SKM-1 (cell line): ENCODE measurements at regions not wholly inside any gene's neighbourhood (a gene's known extent, or its start where the extent isn't known, plus 50 kb on each side); places are given as distances from the start of the nearest gene placed in this dataset.
A peak's percentile ranks its signal among the peaks of the same experiment; 100 is the strongest.
"Not testable (repeated sequence)": the region's sequence is repeated elsewhere in the genome, so short reads cannot be mapped to it uniquely, and the experiment has no call there.

ENCODE experiments used
- DNase-seq: peaks from one replicate; lab custom pipeline; 2025; ENCODE audit not compliant: unreplicated experiment; lab: John Stamatoyannopoulos, UW

DNA sequence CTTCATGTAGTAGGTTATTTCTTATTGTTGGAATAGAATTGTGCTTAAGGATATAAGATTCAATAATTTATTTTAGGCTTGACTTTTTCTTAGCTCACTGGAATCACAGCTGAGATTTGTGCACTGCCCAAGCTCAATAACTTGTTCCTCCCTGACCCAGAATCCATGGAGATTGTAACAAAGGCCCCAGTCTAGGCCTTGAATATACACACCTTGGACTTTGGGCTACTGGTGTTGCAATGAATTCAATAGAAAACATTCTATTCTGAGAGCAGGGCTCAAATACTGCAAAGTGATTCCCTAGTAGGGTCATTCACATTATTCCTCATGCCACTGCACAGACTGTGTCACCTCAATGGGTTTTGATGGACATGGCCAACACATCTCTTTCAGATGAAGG, 352.4 kb downstream of the GALC start:
- no peak for DNase-seq

DNA sequence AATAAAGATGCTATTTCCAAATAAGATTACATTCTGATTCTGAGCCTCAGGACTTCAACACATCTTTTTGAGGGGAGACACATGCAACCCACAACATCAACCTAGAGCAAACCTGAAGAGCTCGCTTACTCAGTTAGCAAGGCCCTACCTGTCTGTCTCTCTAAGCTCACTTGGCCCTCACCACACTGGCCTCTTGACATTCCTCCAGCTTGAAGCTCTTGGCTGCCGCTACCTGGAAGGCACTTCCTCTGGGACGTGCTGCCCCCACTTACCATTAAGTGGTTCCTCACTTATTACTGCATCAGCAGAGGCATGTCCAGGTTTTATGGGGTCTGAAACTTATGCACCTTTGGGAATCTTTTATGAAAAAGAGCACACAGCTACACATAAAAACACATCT, 354.8 kb downstream of the GALC start:
- DNase-seq = no peak

DNA sequence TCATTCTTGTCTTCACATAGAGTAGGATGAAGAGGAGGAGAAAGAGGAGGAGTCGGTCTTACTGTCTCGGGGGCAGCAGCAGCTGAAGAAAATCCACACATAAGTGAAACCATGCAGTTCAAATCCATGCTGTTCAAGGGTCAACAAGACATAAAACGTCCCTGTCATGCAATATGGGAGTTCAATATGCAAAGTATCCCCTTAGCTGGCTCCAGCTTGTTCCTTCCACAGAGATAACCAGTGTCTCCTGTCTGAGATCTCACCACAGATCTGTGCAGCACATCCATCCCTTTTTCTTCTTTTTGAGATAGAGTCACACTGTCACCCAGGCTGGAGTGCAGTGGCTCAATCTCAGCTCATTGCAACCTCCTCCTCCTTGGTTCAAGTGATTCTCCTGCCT, 357.5 kb downstream of the GALC start:
- no peak for DNase-seq

DNA sequence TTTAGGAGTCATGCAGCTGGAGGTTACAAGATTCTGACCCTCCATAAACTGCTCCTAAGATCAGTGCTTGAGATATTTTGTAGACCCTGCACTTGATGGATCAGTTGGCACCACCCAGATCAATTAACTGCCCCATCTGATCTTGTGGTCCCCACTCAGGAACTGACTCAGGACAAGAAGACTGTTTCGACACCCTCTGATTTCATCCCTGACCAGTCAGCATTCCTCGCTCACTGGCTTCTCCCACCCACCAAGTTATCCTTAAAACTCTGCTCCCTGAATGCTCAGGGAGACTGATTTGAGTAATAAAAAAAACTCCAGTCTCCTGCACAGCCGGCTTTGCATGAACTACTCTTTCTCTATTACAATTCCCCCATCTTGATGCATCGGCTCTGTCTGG, 360.2 kb downstream of the GALC start:
- no peak for DNase-seq

DNA sequence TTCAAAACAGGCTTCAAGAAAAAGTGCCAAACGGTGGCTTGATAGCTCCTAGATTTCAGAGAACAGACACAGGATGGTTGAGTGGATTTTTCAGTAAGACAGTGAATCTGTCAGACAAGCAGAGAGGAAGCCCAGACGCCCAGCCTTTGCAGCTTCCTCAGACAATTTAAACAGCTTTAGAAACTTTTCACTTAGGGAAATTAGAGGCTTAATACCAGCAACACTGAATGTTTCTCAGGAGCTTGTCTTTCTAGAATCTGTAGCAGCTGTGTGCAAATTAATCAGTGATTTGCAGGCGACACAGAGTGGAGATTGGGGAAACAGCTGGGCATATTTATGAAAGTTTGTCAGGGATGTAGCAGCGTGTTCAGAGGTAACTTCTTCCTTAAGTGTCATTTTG, 362.1 kb downstream of the GALC start:
- DNase-seq = no peak

DNA sequence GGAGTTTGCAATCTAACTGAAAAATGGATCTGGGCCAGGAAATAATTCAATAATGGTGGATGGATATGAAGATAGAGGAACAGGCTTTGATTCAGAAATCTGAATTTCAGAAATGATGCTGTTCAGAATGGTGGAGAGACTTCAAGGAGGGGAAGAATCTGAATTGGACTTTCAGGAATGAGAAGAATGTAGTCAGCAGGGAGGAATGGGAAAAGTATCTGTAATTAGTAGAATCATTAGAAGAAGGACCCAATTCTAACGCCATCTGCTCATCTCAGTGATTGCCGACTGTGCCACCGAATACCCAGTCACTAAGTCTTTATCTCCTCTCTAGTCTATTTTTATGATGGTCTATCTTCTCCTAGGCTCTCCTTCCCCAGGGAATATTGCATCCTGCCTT, 363.2 kb downstream of the GALC start:
- DNase-seq = no peak

DNA sequence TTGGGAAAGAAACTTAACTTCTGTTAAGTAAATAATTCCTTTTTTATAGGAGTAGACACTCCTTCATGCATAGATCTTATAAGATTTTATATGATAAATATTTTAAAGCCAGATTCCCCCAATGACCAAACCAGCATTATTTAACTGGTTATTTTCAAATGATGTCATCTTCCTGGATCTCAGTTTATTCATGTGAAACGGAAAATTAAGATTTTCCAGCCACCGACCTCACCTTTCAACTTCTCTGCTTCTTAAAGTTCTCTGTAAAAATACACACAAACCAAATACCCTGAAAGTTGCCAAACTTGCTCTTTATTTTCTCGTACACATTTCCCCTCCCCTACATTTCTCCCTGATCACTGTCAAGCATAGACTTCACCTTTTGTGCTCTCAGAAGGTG, 364.2 kb downstream of the GALC start:
- no peak for DNase-seq

DNA sequence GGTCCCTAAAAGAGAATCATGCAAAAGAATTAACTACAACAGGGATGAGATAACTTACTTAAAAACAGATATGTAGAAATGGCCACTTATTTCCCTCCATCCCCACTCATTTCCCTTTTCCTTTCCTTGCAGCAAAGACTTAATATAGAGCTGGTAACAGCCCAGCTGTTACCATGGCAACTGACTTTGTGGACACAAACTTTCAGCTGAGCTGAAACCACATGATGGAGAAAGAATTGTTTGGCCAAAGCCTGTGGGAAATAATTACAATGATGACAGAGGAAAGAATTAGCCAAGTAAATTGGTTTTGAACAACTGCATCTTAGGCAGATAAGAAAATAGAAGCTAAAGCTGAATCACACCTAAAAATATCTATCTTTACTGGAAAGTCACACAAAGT, 364.9 kb downstream of the GALC start:
- peak; percentile 41 for DNase-seq

DNA sequence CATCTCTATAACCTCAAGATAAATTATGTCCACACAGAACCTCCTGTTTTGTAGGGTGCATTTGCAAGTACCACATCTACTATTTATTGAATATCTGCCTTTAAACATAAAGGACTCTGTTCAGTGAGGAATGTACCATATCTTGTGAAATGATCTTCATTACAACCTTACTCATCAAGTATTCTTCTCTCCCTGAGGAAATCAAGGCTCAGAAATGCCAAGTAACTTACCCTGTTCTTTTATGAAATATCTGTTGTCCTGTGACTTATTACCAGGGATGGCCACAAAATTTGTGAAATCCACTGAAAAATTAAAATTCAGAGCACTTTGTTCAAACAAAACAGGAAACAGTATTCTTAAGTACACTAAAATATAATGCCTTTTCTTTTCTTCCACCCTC, 366.7 kb downstream of the GALC start:
- DNase-seq = no peak

DNA sequence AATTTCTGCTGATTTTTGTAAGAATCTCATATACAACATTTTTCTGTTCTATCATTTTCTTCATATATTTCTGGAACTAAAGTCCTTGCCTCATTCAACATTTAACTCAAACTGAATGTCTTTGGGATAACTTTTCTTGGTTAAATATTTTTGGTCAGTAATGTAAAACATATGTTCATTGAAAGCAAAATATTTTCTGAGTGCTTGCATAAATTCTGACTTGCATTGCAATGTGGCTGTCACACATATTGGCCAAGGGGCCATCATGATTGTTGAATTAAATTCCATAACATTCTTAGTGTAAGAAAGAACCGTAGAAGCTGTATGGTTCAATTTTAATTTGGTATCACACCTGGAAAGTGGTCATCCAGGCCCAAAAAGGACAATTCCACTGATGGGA, 369.4 kb downstream of the GALC start:
- DNase-seq = no peak

DNA sequence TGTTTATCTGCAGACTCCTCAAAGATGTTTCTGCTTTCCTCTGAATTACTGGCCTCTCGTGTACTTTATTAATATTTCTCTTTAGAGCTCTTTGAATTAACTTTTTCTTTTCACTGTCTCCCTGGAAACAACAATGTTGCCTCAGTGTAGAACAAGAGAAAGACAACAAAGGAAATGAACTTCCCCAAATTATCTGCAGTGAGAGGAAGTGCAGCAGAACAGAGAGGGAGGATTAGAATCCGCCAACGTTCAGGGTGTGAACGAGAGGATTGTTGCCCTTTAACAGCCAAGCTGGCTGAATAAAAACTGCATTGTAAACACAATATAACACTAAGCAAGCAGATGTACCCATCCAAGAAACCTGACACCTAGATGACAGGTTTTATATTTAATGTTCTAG, 375.9 kb downstream of the GALC start:
- DNase-seq = no peak

DNA sequence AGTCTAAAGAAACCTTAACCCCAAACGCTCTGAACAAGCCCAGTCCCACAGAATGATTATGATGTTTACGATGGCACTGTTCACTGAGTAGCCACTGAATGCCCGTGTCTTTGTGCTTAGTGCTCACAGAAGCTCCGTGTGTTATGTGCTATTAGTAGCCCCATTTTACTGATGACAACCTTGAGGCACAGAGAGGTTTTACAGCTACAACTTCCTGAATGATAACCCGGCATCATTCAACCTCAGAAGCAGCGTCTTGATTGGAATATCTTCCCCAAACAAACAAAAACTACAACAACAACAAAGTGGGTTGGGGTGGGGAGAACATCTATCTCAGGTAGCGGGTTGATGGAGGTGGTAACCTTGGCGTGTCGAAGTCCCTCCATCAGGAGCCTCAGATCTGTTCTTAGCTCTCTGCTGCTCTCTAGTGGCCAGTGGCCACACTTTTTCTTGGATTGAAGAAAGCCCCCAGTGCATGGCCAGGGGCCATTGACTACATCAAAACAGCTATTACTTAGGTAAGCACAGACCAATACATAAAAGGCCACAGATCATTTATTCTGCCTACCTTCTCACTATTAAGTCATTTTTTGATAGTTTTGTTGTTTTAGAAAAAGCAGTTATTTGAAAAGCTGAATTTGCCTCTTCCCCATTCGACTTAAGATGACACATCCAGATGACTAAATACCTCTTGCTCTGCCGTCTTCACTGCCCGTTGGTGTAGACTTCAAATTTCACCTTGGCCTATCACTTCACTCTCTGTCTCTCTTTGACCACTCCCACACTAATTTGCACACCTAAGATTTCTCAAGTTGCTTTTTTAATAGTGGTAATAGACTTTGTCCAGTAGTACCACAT, 376.9 kb downstream of the GALC start:
- DNase-seq = no peak

DNA sequence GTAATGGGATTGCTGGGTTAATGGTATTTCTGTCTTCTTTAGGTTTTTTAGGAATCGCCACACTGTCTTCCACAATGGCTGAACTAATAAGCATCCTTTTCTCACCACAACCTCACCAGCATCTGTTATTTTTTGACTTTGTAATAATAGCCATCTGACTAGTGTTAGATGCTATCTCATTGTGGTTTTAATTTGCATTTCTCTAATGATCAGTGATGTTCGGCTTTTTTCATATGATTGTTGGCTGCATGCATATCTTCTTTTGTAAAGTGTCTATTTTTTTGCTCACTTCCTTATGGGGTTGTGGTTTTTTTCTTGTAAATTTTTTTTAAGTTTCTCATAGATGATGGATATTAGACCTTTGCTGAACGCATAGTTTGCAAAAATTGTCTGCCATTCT, 377.9 kb downstream of the GALC start:
- DNase-seq = no peak

DNA sequence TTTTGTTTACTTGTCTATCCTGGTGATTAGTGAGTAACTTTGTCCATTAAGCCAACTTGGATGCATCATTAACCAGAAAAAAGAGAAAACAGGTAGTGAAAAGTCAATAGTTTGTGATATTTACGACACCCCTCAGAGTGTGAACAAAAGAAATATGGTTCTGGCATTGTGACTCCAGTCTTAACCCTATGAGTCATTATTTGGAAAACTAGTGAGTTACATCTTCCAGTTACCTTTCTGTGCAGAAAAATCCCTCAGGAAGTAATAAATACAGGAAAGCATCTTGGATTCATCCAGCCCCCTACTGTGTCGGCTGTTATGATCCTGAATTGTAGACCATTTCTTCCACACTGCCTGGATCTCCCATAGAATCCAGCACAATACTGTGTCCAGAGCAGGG, 379.1 kb downstream of the GALC start:
- DNase-seq = no peak

DNA sequence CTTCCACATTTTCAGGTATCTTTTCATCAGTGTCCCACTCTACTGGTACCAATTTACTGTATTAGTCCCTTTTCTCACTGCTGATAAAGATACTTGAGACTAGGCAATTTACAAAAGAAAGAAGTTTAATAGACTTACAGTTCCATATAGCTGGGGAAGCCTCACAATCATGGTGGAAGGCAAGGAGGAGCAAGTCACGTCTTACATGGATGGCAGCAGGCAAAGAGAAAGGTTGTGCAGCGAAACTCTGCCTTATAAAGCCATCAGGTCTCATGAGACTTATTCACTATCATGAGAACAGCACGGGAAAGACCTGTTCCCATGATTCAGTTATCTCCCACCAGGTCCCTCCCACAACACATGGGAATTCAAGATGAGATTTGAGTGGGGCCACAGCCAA, 385.9 kb downstream of the GALC start:
- DNase-seq = not testable (repeated sequence)

DNA sequence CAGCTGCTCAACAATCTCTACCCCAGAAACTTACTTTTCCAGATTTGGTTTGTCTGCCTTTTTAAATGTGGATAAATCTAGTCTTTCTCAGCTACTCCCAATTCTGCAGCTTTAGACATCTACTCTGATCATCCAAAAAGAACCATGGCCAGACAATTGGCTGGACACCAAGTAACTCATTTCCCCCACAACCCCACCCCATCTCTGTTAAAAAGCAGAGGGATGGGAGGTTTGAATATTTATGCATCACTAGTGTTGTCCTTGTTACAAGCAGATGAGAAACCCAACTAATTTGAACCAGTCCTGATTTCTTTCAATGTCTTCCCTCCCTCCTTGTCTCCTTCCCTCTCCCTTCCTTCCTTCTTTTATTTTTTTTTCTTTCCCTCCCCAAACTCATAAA, 391.9 kb downstream of the GALC start:
- no peak for DNase-seq

DNA sequence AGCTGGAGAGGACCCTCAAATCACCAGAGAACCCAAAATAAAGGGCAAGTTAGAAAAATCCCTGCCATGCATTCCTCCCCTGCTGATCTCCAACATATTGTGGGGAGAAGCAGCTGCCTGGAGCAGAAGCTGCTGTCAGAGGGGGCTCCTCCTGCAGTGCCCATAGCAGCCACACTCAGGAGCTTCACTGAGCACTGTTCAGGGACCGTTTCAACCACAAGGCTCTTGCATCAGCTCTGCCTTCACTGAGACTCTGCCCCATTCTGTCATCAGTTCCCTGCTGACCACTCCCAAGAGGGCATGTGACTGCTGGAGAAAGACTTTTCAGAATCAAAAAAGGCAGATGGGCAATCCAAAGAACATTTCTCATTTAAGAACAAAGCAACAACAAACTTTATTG, 392.7 kb downstream of the GALC start:
- no peak for DNase-seq

DNA sequence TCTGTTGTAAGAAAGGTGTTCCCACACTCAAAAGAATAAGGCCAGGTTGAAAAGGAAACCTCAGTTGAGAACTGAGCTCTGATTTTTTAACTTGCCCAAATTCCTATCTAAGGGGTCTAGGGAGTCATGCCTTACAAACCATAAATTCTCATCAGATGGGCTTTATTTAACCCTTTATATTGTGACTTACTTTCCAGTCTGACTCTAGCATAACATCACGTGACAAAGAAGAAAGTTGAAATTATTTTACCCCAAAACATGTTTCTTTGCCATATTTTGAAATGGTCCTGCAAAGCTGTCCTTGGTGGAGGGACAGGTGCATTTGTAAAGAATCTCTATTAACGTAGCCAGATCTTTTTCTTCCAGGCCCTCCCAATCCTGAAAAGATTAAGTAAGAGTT, 411.7 kb downstream of the GALC start:
- no peak for DNase-seq

DNA sequence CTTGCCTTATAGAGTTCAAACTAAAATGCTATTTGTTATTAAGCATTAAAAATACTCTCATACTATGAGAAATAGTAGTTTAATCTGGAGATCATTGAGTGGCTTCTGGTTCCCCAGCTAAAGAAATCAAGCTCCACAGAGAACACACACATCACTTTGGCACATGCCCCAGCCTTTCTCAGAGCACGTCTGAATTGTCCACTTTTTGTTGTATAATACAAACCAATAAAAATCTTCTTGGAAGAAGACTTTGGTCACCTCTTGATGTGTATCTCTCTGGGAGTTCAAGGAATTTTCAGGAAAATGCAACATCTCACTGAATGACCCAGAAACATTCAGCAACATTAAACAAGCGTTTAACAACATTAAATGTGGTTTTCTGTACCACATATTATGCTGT, 413.9 kb downstream of the GALC start:
- no peak for DNase-seq

DNA sequence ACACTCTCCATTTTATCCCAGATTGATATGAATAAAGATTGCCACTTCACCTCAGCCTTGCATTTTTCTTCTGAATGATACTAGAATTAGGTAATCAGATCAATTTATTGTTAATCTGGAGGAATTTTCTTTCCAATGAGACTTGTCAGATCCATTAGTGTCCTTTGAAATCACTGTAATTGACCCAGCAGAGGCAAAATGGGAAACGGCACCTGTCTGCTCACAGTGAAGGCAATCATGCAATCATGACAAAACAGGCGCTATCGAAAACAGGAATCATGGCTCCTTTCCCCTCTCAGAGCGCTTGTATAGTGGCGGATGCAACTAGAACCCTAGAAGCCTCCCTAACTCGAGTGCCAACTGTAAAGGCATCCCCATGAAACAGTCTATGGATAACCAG, 417.6 kb downstream of the GALC start:
- DNase-seq = no peak

DNA sequence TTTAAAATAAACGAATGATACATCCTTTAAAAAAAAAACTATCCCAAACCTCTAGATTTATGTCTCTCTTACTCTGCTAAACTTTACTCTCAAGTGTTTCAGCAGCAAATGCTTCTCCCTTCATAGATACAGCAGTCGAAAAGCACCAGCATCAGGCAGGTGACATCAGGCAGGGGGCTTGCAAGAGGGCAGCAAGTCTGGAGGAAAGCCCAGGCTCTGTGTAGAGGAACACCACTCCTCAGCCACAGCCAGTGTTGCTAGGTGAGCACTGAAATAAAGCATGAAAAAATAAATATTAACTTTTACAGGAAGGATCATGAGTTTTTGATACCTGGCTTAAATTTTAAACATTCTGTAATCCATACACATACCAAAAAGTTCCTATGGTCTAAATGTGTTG, 419.4 kb downstream of the GALC start:
- DNase-seq = no peak

DNA sequence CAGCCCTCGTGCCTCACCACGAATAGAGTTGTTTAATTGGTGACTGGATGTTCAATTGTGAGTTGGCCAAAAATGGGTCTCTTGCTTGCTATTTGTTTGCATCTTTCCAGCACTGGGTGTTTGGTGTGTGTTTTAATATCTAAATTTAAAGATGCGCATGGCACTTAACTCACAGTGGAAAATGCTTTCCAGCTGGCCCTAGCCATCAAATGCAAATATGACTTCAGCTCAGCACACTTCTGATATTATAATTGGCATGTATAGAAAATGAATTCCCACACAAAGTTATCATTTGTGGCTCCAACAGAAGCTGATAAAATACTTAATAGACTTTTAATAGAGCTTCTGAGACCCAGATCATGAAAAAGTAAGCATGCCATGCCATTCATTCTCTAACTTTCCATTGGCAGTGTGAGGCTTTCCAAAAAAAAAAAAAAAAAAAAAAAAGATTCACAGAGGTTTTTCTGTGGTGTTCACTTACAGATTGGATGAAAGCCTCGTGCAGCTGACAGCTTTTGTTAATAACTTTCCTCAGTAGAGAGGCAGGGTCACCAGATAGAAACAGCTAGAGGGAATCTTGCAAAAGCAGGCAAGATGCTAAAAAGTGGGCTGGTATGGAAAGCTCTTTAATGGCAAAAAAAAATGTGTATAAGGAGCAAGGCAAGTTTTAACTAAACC, 425.2 kb downstream of the GALC start:
- DNase-seq = no peak

DNA sequence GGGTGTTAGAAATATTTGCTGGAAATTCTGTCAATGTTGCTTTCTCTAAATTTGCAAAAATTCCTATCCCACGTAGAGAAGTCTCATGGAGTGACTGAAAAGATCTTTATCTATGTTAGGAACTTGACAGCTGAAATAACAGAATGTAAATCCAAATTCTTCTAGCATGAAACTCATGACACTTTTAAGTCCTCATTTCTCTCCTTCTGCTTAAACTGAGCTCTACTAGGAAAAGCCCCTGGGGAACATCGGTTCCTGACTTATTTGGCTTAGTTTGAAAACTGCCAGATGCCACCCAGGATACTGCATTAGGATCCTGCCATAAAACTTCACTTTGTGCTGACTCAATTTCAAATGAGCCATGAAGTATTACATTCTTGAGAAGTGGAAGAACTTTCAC, 426.0 kb downstream of the GALC start:
- DNase-seq = no peak
